GM19455 (cell line): ENCODE measurements at regions not wholly inside any gene's neighbourhood (a gene's known extent, or its start where the extent isn't known, plus 50 kb on each side); places are given as distances from the start of the nearest gene placed in this dataset.
"Not testable (repeated sequence)": the region's sequence is repeated elsewhere in the genome, so short reads cannot be mapped to it uniquely, and the experiment has no call there.

ENCODE experiments used
- ATAC-seq: cut with Tn5 transposase; IDR thresholded peaks from one replicate; pipeline ENCODE4 v1.9.1; 2021; ENCODE audit not compliant: unreplicated experiment

DNA sequence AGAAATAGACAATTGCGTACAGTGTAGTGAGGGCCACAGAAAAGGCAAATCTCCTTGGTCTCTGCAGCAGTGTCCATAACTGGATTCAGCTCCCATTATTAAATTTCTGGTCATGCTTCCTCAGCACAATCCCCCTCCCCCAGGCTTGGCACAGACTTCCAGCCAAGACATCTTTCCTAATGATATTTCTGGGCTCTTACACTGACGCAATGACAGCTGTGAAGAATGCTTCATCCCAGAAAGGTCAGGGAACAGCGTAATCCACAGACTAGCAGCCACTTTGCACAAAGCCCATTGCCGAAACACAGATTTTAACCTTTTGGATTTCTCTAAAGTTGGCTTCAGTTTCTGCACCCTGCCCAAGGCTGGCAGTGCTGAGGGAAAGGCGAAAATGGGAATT is 597.6 kb upstream of the CPEB2 start:
- ATAC-seq, result no peak

DNA sequence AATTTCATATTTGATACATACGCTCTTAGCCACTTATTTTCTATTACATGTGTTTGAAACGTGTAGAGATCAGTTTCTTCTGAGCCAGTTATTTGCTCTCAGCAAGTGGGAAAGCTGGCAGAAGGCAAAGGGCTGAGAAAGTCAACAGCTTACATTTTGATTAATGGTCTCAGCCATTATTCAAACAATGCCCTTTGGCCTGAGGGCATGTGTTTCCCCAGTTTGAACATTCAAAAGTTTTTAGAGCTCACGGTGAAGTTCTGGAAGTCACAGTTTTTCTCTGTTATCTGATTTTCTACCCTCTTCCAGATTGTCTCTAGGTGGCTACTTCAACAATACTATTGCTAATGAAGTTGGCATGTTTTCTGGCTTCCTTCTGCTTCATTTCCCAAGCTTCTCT is 591.8 kb upstream of the CPEB2 start:
- no peak for ATAC-seq

DNA sequence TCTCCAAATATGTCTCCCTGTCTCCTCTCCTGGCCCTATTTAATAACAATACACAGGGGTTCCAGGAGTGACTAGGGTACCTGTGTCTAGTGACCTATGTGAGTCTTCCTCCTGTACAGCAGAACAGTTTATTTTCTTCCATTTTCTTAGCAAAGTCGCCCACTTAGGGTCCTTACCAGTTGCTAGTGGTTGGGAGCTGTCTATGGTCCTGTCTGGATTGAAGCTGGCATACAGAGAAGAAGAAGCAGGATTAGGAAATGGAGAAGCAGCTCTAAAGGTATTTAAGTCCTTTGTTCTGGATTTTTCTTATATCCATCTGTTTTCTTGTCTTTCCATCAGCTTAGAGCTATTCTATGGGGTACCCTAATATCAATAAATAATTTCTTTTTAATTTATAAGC is 587.1 kb upstream of the CPEB2 start:
- no peak for ATAC-seq

DNA sequence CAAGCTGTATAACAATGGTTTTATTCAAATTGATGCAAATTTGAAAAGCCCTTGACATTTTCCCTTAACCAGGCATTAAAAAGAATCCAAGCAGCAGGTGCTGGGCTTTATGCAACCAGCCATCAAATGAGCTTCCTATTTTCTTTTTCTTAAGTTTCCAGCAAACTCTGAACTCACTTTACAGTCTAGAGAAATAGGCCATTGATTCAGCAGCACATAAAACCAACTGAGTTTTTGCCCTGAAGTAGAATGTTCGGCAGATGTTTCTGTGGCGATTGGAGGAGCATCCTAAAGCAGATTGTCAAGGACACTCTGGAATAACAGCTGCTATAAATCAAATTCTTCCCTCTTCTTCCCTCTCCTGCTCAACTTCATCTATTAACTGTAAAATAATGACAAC is 582.8 kb upstream of the CPEB2 start:
- ATAC-seq, result no peak

DNA sequence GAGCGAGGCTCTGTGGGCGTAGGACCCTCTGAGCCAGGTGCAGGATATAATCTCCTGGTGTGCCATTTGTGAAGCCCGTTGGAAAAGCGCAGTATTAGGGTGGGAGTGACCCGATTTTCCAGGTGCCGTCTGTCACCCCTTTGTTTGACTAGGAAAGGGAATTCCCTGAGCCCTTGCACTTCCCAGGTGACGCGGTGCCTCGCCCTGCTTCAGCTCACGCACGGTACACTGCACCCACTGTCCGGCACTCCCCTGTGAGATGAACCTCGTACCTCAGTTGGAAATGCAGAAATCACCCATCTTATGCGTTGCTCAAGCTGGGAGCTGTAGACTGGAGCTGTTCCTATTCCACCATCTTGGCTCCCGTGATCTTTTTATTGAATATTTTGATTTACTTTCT is 576.0 kb upstream of the CPEB2 start:
- not testable (repeated sequence) for ATAC-seq

DNA sequence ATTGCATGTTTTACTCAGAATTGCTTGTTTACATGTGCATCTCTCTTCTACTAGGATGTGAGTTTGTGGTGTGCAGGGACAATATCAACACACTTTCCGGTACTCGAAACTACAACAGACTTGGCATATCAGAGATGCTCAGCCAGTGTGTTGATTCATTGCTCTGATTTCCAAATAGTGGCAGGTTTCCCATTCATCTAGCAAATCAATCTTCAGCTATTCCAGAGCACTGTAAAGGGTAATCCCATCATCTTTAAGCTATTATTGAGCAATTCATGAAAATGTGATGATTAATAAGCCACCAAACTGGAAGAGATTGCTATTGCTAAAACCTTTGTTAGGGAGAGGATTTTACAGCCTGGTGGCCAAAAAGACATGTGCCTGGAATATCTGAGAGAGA is 574.2 kb upstream of the CPEB2 start:
- ATAC-seq, result no peak

DNA sequence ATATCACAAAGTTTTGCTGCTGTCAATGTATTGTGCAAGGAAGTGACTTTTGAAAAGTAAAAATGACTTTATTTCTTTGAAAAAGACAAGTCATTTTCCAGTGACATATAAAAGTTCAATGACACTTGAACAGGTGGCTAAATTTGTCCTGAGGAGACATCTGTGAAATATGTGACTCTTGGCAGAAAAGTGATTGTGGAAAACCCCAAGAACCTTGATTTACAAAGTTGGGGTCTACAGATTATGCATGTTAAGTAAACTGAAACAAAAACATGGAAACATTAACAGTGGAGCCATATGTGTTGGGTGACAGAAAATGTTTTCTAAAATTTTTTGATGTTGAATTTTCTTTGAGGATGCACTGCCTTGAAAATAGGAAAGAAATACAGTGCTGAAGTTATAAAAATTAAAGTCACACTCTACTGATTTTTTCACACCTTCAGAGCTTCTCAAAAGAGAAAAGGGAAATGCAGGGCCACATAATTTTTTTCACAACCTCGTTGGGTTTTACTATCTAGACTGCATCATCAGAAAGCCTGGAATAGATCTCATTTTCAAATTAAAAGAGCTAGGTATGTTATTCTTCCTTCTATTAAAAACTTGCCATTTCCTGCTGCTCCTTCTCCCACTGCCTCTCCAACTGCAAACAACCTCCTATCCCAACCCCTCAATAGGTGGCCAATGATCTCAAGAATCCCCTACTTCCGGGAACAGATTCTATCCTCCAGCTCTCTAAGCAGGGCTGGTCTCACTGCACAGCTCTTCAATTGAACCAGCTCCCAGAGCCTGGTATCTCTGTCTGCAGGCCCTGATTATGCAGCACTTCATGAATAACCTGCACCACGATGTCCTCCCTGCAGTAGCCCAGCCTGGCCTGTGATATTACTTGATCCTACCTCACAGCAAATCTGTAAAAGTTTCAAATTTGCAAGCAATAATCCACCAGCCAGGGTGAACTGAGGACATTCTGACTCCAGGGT is 570.8 kb upstream of the CPEB2 start:
- no peak for ATAC-seq

DNA sequence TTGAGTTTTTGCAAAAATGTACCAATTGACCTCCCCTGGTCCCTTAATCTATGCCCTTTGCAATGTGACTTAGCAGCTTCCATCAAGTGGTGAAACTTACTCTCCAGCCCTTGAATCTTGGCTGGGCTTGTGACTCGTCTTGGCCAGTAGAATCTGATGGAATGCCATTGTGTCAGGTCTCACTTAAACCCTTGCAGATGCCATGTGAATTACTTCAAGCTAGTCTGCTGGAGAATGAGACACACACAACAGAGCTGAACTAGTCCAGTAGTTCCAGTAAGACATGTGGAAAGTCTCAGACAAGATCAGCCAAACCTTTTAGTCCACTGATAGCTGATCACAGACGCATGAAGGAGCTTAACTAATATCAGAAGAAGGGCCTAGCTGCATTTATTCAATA is 567.8 kb upstream of the CPEB2 start:
- ATAC-seq, result no peak

DNA sequence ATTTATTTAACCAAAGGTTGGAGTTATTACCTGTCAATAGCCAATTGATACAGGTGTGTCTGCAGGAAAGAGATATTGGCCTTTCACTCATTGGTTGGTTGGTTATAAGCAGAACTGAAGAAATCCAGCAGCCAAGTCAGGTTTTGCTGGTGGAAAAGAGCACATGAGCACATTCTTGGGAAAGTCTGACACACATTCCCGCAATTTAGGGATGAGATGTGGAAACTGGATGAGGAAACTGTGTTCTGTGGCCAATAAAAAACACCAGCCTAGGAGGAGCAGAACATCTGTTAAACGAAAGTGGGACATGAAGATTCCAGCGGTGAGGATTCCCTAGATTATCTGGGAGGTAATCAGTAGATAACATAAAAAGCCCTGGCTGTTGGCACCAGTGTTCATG is 567.4 kb upstream of the CPEB2 start:
- no peak for ATAC-seq

DNA sequence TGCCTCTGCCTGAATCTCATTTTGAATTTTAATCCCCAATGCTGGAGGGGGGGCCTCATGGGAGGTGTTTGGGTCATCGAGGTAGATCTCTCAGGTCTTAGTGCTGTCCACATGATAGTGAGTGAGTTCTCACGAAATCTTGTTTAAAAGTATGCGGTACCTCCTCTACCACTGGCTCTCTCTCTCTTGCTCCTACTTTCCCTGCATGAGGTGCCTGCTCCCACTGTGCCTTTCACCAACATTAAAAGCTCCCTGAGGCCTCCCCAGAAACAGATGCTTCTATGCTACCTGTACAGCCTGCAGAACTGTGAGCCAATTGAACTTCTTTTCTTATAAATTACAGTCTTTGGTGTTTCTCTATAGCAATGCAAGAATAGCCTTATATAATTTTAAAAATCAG is 560.7 kb upstream of the CPEB2 start:
- ATAC-seq, result no peak

DNA sequence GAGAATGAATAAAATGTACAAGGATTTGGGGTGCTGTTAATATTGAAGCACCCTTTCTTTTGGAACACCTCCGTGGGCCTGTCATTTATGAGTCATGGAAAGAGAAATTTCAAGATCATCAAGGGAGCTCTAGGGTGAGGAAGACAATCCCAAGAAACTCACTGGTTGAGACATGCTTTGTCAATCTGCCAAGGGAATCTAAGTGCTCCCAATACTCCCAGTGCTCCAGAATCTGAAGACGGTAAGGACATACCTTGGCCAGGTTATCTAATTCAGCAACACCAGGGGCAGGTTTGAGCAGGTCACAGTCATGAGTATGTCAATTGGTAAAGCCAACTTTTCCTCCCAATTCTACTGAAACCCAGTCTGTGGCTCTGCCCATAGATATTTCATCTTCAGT is 556.4 kb upstream of the CPEB2 start:
- no peak for ATAC-seq

DNA sequence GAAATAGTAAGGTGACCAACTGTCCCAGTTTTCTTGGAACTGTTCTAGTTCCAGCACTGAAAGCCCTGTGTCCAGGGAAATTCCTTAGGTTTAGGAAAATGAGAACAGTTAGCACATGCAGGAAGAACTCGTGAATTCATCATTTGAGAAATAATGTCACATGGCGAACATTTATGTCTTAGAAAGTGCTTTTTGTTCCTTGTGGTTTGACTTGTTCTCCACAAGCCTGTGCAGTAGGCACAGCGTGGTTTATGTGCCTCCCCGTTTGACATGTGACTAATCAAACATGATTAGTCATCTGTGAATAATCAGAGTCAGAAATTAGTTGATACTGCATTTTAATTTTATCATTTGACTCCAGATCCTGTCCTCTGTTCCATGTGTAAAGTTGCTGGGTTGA is 556.0 kb upstream of the CPEB2 start:
- ATAC-seq, result no peak

DNA sequence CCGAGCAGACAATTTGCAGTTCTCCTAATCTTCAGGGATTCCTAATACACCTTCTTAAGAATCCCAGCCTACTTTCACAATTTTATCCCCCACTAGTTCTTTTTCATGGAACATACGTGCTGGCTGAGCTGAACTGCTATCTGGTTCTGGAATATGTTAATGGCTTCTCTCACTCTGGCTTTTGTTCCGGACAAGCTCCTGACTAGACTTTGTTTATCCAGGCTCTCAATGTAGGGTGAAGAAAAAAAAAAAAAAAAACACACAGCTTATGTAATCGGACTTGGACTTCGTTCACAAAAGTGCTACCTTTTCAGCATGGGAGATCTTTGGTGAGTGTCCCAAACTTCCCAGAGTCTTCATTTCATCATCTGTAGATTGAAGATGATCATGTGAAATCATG is 555.4 kb upstream of the CPEB2 start:
- ATAC-seq, result no peak

DNA sequence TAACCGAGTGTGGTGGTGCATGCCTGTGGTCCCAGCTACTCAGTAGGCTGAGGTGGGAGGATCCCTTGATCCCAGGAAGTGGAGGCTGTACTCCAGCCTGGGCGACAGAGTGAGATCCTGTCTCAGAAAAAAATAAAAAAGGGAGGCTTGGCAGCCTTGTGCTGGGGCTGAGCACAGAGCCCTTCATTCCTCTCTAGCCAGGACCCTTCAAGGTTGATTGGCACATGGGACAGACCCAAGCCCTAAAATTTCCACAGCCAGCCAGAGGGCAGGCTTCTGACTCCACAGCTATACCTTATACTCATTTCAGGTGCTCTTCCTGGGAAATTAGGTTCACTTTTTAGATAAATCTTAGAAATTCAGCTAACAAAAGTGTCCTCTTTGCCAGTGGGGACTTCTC is 553.0 kb upstream of the CPEB2 start:
- no peak for ATAC-seq

DNA sequence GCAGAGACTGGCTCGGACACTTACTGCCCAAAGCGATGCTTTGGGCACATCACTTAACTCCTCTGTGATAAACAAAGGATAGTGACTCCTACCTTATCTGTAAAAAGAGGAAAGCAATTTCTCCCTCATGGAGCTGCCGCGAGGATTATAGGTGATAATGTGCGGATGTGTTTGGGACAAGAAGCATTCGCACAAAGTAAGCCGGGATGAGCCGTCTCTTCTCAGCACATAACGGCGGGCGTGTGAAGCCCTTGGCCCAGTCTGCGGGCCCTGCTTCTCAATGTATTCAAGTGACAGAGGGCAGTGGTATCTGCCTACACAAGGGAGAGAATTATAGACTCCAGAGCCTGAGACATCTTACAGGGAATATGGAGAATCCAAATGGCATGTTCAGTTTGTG is 550.3 kb upstream of the CPEB2 start:
- ATAC-seq, result no peak

DNA sequence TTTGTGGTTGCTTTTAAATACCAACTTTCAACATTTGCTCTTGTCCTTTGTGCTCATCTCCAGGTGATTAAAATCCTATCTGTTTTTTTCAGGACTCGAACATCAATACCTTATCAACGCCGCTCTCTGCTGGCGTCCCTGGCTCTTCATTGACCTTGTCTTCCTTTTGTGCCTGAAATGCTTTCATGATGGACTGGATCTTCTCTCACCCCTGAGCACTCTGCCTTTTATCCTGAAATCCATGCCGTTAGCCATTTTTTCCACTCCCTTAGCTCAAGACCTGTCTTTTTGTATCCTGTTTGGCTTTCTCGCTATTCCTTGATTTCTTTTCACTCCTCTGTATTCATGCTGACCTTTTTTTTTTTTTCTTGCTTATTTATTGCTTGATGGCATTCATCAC is 549.5 kb upstream of the CPEB2 start:
- ATAC-seq, result no peak

DNA sequence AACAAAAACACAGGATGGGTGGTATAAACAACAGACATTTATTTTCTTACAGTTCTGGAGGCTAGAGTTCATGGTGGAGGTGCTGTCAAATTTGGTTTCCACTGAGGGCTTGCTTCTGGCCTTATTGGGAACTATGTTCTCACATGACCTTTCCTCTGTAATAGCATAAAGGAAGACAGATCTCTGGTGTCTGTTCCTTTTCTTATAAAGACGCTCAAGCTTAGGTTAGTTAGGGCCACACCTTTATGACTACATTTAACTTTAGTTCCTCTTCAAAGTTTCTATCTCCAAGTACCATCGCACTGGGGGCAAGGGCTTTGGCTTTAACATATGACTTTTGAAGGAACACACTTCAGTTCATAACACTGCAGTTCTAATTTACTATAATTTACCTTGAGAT is 543.8 kb upstream of the CPEB2 start:
- ATAC-seq, result no peak

DNA sequence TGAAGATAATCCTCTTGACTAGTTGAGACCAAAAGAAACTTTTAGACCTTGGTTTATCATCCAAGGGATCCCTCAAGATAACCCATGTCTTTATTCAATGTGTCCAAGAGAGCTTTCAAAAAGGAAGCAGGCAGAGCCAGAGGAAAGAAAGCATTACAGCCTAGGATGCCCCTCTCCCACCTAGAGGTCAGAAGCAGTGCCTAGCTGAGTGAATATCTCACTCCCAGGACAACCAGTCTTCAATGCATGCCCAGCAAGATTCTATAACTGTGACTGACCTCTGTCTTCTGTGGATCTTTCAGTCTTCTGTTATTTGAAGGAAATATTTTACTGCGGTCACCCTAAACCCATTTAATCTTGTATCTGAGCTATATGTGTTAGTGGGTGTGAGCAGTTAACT is 537.2 kb upstream of the CPEB2 start:
- no peak for ATAC-seq

DNA sequence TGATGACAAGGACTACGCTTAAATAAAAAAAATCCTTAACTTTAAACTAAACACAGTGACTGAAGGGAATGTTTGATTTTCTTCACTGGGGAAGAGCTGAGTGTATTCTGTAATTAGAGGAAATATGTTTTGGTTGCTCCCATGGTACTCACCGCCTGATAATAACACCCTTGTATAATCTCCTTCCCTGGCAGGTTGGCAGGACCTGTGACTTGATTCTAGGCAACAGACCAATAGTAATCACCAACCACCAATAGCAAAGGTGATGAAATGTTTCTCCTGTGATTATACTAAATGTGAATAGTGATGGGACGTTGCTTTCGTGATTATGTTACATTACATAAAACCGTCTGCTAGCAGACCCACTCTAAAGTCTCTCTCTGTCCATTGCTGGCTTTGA is 536.8 kb upstream of the CPEB2 start:
- no peak for ATAC-seq

DNA sequence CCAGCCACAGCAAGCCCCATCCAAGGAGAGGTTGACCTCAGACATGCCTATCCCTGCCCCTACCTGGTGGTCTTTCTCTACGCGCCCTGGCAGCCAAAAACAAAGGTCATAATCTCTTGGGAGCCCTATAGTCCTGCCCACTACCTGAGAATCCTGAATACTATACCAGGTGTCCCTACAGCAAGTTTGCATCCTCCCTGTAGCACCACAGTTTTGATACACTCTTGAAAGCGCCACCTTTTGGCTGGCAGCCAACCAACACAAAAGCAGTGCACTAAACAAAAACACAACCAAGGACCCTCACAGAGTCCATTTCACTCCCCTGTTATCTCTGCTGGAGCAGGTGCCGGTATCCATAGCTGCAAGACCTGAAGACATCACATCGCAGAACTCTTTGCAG is 523.8 kb upstream of the CPEB2 start:
- ATAC-seq, result no peak

DNA sequence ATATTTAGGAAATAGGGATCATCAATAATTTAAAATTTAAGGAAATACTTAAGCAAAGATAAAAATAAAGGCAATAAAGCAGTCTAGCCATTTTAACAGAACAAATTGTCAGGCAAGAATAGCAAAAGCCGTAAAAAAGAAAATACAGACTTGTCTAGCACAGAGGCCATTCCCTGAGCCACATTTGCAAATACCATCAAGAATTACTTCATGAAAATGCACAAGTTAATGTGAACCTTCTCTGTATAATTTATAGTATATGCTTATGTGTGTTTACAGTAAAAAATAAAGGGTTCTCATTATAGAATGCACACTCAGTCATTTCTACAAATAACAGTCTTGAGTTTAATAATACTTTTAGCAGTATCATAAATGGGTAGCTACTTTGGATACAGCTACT is 505.9 kb upstream of the CPEB2 start:
- no peak for ATAC-seq

DNA sequence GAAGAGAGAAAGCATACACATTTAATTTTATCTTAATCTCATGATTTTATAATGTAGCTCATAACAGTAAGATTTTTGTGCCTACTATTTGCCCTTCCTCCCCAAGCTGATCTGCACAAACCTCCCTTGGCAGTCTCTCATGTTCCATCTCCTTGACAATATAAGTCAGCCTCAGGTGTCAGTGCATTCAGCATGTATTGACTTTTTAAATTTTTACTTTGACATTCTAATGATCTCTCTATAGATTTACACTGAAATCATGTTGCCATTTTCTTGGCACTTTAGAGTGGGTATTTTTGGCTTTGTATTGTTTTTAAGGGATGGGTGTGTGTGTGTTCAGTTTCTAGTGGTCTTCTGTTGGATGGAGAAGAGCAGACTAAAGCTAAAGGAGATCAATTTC is 505.3 kb upstream of the CPEB2 start:
- ATAC-seq, result no peak

DNA sequence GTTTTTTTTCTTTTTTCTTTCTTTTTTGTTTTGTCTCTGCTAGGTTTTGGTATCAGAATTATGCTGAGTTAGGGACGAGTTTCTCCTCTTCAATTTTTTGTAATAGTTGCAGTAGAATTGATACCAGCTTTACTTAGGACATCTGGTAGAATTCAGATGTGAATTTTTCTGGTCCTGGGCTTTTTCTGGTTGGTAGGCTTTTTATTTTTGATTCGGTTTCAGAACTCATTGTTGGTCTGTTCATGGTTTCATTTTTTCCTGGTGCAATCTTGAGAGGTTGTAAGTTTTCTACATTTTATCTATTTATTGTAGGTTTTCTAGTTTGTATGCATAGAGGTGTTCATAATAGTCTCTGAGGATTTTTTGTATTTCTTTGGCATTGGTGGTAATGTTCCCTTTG is 498.1 kb upstream of the CPEB2 start:
- ATAC-seq, result no peak
